ENCODE measurements at regions not wholly inside any gene's neighbourhood (a gene's known extent, or its start where the extent isn't known, plus 50 kb on each side); places are given as distances from the start of the nearest gene placed in this dataset.

DNA sequence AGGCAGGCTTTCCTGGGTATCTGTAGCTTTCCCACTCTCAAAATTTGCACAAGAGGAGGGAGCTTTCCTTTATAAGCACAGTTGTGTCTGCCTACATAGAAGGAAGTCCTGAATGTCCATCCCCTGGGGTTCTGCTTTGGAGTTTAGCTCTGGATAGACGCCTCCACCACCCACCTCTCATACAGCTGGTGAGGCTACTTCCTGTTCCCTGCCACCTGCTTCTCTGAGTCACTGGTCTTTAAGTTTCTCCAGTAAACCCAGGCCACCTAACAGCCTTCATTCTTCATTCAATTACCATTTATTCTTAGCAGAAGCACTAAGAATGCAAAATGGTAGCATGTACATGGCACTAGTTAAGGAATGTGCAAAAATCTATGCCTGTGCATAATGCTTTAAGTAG lies 407.8 kb downstream of the CDH2 start:
- TF ChIP-seq CTCF (IDR thresholded peaks at IDR 0.05): no peak
- no peak for TF ChIP-seq EZH2phosphoT487 (IDR thresholded peaks at IDR 0.05)
- TF ChIP-seq EZH2 (IDR thresholded peaks at IDR 0.05): no peak
